NCI-H460 (cell line): ENCODE measurements at regions not wholly inside any gene's neighbourhood (a gene's known extent, or its start where the extent isn't known, plus 50 kb on each side); places are given as distances from the start of the nearest gene placed in this dataset.
A peak's percentile ranks its signal among the peaks of the same experiment; 100 is the strongest.
"Not testable (repeated sequence)": the region's sequence is repeated elsewhere in the genome, so short reads cannot be mapped to it uniquely, and the experiment has no call there.

Experiments used
- DNase-seq: peaks from one replicate; pipeline ENCODE4 v3.0.0-alpha.2; 2016; ENCODE audit warnings: low read depth; ENCODE audit errors: extremely low read depth

DNA sequence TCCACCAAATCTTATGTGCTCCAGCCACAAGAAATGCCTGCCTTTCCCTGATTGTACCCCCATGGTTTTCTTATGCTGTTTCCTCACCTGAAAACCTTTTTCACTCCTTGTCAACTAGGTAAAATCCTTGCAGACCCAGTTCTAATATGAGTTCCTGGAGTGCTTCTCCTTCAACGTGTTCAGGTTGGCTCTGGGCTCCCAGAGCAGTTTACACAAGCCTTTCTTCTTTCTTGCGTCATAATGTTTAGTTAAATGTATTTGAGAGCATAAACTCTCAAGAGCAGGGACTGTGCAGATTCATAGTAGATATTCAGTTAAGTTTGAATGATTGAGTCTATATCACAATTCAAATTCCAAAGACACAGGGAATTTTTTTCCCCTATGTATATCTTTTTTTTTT, 484.8 kb upstream of the CCDC196 start:
- DNase-seq: no peak

DNA sequence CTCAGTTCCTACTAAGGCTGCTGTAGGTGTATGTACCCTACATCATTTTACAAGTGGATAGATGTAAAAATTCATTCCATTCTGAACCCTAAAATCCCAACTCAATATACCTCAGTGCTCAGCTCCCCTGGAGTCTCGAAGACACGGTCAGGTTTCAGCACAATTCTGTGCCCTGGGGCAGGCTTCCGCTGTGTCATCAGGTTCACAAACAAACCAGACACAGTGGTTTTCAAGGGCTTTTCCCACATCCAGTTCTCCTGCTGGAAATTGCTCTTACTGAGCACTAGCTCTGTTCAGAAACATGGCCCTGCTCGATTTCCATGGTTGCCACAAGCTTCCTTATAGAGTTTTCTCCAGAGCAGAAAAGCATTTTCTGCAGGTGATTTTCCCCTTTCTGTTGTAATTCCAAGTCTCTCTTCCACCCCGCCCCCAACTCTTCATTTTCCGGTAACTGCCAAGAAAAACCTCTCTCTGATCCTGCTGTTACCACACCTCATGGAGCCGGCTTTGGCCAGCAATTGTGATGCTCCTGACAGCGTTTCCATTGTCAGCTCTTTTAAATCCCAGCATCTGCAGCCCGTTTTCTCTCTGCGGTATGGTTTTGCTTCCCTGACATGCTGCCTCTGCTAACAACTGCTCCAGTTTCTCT, 483.0 kb upstream of the CCDC196 start:
- DNase-seq: no peak

DNA sequence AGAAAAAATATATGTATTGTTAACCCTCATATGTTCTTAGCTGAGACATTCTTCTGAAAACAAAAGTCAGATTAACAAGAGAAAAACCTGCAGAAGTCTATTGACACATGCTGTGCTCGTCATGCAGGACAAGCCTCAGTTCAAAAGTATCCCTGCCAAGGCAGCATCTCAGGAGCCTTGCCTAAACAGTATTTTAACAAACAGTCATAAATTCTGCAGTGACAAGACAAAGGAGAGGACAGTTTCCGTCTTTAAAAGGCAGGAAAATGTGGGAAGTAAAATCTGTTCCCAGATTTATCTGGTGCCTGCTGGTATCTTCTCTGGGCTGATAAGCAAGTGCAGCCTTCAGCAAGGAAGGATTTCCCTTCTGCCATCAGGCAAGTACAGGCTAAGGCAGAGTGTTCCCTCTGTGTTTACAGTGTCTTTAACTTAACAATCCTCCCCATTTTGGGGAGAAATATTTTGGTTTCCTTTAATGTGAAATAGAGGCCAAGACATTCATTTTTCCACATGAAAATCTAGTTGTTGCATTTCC, 480.2 kb upstream of the CCDC196 start:
- DNase-seq: no peak

DNA sequence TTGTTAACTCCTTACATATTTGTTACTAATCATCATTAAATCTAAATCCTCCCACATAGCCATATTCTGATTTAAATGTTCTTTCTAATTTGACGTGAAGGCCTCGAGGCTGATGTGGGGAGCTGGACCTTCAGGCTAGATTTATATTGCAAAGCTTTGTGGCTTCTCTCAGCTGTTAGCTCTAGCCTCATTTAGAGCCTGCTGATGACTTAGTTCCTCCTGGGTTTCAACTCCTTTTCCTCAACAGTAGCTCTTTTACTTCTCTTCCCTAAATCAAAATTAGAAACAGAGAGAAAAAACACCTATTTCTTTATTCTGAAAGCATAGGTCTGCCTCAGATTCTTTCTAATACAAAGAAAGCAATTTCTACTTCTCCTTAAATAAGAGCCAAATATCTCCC, 477.5 kb upstream of the CCDC196 start:
- no peak for DNase-seq

DNA sequence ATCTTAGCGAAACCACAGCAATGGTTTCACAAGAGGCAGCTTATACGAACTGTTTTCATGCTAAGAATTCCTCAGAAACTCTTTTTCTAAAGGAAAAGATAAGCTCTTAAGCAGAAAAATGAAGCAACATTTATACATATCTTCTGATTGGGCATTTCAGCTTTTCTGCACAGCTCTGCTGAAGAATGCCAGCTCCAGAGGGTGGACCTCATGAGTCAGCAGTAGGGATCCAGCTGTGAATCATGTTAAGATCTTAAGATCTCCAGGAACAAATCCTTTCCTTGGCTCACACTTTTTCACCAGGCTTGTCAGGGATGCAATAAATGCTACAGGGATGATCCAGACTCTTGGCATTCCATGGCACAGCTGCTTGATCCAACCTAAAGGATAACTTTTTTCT, 477.1 kb upstream of the CCDC196 start:
- DNase-seq: peak; percentile 3

DNA sequence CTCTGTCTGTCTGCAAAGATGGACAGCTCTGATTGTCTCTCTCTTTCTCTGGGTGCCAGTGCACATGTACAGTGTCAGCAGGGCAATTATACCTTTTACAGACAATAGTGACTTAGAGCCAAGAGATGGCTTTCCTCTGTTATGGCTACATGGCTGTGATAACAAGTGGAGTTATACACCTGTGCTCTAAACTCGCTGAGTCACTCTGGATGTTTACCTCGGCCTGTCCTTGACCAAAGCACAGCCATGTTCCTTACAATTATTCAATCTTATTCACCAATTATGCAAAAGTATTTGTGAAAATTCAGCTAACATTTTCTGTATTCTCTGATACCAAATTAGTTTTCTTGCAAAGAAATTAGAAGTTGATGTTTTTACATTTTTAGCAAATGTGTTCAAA, 475.5 kb upstream of the CCDC196 start:
- DNase-seq: no peak

DNA sequence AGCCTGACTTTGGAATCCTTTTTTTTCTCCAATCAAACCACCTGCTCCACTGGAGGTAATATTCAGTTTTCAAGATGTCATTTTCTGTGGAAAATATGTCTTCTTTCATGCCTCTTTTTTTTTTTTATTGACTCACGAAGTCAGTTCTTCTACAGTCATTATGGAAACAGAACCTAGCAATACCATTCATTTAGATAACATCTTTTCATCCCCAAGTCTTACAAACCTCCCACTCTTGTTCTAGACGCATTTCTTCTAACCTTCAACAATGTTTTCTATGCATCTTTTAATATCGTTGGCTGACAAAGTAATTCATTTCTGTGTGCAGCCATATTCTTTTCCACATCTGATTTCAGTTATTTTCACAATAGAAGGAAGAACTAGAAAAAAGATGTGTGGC, 474.3 kb upstream of the CCDC196 start:
- DNase-seq: no peak

DNA sequence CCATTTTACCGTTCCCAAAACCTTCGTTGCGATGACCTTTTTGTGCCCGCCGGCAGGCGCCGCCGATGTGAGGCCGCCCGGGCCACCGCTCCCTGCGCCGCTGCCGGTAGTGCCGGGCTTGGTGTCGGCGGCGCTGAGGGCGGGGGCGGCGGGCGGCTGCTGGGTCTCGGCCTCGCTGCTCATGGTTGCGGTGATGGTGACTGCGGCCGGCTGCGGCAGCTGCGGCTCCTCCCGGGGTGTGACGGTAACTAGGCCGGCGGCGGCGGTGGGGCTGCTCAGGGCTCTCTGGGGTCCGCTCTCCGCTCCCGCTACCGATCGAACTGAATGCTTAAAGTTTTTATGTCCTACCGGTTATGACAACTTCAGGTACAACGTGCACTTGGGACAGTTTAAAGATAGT, 472.6 kb upstream of the CCDC196 start:
- not testable (repeated sequence) for DNase-seq

DNA sequence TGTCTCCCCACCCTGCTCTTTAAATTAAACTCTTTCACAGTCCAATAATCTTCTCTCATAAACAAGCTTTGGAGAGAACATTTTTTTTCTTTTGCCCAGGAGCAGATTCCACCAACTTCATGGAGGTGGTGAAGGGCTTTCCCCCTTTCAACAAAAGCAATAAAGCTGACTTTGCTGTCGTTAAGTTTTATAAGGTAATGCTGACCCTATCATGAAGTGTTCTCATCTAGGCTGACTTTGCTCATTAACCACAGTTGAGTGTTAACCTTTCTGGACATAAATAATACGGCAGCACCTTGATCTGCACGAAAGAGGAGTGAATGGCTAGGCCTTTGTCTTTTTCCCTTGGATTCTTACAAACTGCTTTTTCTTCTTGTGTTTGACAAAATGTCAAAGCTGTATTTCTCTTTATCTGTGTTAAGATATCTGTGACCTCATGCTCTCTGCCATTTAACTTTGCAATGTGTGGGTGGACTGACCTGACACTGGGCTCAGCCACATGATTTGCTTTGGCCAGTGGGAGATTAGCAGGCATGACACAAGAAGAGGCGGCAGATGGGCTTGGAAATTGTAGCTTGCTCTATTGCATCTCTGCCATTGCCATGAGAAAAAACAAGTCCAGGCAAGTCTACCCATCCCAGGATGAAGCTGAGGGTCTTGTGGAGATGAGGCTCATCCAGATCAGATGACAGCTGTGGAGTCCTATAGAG, 470.9 kb upstream of the CCDC196 start:
- no peak for DNase-seq

DNA sequence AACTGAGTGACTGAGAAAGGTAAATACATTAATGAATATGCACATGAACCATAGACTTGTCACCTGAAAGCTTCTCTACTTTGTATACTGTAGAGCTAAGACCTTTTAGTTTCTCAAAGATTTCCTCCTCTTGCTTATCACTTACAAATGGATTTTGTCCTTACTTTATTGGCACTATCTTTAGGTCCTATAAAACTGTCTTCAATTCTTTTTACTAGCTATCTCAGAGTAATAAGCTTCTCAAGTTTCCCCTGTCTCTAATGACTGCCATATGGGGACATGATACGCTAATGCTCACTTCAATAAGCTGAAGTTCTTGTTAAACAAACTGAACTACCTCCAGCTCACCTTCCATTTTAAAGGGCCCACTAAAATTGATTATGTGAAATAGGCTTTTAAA, 468.2 kb upstream of the CCDC196 start:
- no peak for DNase-seq

DNA sequence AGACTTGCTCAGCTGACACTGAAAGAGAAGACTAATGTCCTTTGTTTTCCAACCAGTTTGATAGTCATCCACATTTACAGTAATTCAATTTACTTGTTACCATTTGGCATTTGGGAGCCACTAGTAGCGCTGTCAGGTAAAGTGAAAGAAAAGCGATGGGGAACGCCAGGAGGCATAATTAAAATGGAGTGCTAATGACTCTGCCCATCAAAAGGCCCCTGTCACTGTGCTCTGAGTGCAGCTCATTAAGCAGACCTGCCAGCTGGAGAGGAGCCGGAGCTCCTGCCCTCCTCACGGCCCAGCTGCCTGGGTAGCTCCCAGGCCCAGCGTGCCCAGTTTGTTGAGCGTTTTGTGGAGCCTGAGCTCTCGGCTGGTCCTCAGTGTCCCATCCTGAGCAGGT, 463.6 kb upstream of the CCDC196 start:
- no peak for DNase-seq

DNA sequence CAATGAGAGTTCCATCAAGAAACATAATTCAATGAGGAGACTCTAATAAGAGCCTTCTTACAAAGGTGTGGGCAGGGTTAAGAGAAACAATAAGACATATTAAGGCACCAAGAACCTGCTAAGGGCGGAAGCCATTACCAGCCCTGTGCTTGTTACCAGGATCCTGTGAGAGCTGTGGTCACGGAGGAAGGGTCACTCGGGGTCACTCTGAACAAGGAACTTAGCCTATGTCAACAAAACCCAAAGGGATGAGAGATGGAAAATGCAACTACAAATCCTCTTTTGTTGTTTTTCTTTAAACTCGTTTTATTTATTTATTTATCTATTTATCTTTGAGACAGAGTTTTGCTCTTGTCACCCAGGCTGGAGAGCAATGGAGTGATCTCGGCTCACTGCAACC, 460.4 kb upstream of the CCDC196 start:
- DNase-seq: no peak

DNA sequence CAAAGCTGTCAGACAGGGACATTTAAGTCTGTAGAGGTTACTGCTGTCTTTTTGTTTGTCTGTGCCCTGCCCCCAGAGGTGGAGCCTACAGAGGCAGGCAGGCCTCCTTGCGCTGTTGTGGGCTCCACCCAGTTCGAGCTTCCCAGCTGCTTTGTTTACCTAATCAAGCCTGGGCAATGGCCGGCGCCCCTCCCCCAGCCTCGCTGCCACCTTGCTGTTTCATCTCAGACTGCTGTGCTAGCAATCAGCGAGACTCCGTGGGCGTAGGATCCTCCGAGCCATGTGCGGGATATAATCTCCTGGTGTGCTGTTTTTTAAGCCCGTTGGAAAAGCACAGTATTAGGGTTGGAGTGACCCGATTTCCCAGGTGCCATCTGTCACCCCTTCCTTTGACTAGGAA, 454.2 kb upstream of the CCDC196 start:
- DNase-seq: not testable (repeated sequence)

DNA sequence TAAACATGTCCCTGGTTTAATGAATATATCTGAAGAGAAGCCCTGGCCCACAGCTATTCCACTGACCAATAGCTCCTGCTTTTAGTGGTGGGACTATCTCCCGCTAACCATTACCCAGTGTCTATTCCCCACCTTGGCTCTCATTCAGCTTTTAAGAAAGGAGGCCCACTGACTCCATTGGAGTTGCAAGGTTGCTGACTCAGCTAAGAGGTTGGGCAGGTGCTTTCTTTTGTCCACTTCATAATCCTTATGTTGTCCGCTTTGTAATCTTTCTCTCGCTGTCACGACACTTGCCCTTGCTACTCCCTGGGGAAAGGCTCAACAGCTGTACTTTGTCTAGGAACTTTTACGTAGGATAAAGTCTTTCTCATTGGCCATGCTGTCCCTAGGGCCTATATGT, 453.4 kb upstream of the CCDC196 start:
- DNase-seq: no peak

DNA sequence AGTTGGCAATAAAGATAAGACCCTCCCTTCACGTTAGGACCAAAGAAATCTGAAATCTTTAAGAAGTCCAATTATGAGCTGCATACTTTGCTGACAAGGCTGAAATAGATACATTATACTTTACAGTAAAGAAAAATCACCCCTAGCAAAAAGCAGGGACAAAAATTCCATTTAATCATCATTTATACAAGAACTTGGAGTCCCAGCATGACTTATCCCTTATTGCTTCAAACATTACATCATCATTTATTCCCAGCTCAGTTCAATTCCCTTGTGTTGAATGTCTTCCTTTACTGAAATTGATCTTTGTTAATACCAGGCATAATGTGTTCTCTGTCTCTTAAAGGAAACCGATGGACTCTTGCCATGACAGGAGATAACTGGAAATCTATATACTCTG, 449.6 kb upstream of the CCDC196 start:
- DNase-seq: no peak

DNA sequence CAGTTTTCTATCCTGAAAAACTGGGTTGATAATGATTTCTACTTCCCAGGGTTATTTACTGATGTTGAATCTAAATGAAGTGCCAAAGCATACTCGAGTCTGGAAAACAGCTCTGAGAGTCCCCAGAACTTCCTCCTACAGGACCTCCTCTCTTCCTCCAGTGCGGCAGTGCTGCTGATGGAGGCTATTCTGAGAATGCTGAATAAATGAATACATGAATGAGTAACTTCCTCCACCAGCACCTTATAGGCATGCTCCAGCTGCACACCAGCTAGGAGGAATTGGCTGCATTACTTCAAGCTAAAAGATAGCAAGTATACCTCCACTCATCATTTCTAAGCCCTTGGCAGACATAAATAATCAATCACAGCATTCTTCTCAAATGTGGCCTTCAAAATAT, 448.8 kb upstream of the CCDC196 start:
- DNase-seq: no peak

DNA sequence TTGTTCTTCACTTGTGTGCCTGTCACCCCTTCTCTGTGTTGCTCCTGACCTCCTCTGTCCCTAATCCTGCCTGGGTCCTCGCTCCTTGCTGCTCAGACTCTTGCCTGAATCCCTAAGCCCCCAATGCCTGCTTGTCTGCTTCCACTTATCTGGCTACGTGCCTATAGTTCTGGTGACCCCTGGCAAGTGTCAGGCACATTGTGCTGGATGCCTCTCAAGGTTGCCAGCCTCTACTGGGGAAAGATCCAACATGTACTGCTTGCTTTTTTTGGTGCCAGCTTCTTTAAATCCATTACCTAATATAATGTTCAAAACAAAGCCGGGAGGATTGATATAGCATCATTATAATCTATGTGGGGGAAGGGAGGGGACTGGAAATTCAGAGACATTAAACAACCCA, 448.0 kb upstream of the CCDC196 start:
- no peak for DNase-seq

DNA sequence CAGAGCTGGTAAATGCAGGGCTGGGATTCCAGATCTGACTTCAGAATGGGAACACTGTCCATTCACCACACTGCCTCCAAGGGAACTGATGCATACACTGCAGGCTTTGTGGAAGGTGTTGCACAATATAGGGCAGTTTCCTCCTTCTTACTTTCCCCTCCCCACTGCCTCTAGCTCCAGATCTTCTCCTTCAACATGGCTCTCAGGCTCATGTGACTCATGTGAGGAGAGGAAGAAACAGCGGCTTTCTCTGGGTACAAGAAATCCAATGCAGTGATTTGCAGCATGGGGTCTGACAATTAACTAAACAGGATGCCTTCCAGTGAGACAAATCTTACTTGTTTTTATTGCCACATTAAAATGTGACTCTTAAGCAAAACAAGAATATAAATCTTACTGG, 447.6 kb upstream of the CCDC196 start:
- no peak for DNase-seq

DNA sequence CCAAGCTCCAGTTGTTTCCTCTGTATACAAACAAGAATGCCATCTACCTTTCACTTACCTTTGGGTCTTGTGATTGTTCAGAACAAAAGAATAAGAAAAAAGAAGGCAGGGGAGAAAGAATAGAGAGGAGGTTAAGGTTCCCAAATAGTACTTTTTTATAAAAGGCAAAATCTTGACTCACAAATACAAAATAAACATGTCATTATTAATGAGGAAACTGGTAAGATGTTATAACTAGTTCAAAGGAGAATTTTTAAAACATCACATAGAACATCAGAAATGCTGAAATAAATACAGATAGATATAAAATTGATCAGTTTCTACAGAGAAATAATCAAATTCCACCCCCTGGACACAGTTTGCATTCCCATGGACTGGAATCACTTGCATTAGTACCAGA, 446.7 kb upstream of the CCDC196 start:
- DNase-seq: no peak

DNA sequence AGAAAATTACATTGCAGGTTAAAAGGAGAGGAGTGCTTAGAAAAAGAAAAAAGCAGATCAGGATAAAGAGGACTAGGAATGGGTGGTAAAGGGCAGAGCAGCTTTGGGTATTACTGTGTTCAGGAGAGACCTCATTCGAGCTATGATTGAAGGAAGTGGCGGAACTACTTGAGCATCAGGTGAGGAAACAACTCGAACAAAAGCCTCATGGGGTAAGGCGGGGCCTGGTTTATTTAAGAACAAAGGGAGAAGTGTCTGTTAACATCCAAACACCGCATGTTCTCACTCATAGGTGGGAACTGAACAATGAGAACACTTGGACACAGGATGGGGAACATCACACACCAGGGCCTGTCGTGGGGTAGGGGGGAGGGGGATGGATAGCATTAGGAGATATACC, 444.6 kb upstream of the CCDC196 start:
- DNase-seq: no peak

DNA sequence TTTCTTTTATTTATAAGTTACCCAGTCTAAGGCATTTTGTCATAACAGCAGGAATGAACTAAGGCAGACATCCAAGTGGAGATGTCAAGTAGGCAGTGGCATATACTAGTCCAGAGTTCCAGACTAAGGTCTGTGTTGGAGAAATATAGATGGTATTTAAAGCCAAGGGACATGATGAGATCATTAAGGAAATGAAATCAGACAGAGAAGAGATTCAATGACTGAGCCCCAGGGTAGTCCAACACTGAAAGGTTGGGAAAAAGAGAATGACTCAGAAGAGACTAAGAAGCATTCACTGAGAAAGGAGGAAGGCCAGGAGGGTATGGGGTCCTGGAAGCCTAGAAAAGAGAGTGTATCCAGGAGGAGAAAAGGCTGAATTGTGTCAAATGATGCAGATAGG, 442.2 kb upstream of the CCDC196 start:
- DNase-seq: no peak

DNA sequence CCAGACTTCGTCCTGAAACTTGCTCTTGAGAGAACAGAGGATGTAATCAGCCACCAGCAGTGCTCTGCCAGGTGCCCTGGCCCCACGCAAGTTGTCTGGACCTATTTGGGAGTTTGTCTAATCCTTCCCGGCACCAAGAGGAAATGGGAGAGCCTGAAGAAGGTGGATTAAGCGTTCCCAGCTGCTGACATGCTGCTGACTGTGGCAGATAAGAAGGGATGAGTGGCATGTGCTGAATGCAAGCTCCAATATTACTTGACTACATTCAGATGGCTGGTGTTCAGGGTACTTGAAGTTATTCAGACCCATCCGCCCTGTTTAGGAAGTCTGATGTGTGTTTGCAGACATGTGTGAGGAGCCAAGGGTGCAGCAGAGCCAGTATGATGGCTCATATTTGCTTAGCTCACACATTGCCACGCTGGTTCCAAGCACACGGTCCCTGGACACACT, 440.6 kb upstream of the CCDC196 start:
- no peak for DNase-seq
